OCI-LY7 (cell line): ENCODE measurements at regions not wholly inside any gene's neighbourhood (a gene's known extent, or its start where the extent isn't known, plus 50 kb on each side); places are given as distances from the start of the nearest gene placed in this dataset.

Experiments used
- BruUV-seq: library from RNA; stranded (reverse); fragments of 400-500 nt; replicated peaks from 2 replicates; lab custom pipeline; 2021; lab: Mats Ljungman, UMichigan
- CTCF ChIA-PET: fragments of 300-600 bp; sonication (Branson Sonifier 250); formaldehyde crosslinking; loops from one replicate; lab custom pipeline; 2022; ENCODE audit warnings: antibody characterized with exemption; ENCODE audit not compliant: unreplicated experiment; lab: Charles Lee
- POLR2A ChIA-PET: fragments of 300-600 bp; sonication (Branson Sonifier 250); formaldehyde crosslinking; loops from one replicate; lab custom pipeline; 2022; ENCODE audit warnings: antibody characterized with exemption; lab: Charles Lee
- DNase-seq: peaks from one replicate; pipeline ENCODE4 v3.0.0-alpha.2; 2015; ENCODE audit warnings: low spot score
- H2AFZ ChIP-seq: fragments of 200-600 bp; sonication (generic), shearing (Covaris generic); 2 replicates; pipeline ENCODE4 v1.6.1; 2014; ENCODE audit warnings: mild to moderate bottlenecking, antibody characterized with exemption, low read length, moderate library complexity
- H3K27ac ChIP-seq: fragments of 200-600 bp; sonication (generic); 2 replicates; pipeline ENCODE4 v1.5.1; 2014; ENCODE audit warnings: mixed run types, low read depth, mild to moderate bottlenecking, moderate library complexity, low read length, inconsistent platforms; ENCODE audit not compliant: poor library complexity, severe bottlenecking
- H3K36me3 ChIP-seq: fragments of 200-600 bp; sonication (generic); 2 replicates; pipeline ENCODE4 v1.6.1; 2014; ENCODE audit warnings: mild to moderate bottlenecking, antibody characterized with exemption, low read length, moderate library complexity, mixed read lengths; ENCODE audit not compliant: insufficient read depth
- H3K4me1 ChIP-seq: fragments of 200-600 bp; sonication (generic); 2 replicates; pipeline ENCODE4 v1.5.1; 2014; ENCODE audit warnings: mild to moderate bottlenecking, low read length; ENCODE audit not compliant: insufficient read depth, poor library complexity, severe bottlenecking
- H3K4me2 ChIP-seq: fragments of 200-600 bp; sonication (generic); 2 replicates; pipeline ENCODE4 v1.6.1; 2014; ENCODE audit warnings: mild to moderate bottlenecking, low read length
- H3K4me3 ChIP-seq: fragments of 200-600 bp; sonication (generic); 2 replicates; pipeline ENCODE4 v1.5.1; 2014; ENCODE audit warnings: mild to moderate bottlenecking, low read depth, low read length; ENCODE audit not compliant: poor library complexity, severe bottlenecking
- H3K79me2 ChIP-seq: fragments of 200-600 bp; sonication (generic); 2 replicates; pipeline ENCODE4 v1.6.1; 2016; ENCODE audit warnings: low read depth, mild to moderate bottlenecking, low read length, moderate library complexity, mixed read lengths; ENCODE audit not compliant: insufficient read depth
- H3K9me2 ChIP-seq: fragments of 200-600 bp; sonication (generic); 2 replicates; pipeline ENCODE4 v1.6.1; 2016; ENCODE audit warnings: mild to moderate bottlenecking, low read length, mixed read lengths; ENCODE audit not compliant: insufficient read depth
- H3K9me3 ChIP-seq: fragments of 200-600 bp; sonication (generic); 2 replicates; pipeline ENCODE4 v1.6.1; 2014; ENCODE audit warnings: mild to moderate bottlenecking, mixed run types, low read length, mixed read lengths
- H4K20me1 ChIP-seq: fragments of 200-600 bp; sonication (generic); 2 replicates; pipeline ENCODE4 v1.6.1; 2014; ENCODE audit warnings: mild to moderate bottlenecking, antibody characterized with exemption, low read length, moderate library complexity, mixed read lengths; ENCODE audit not compliant: insufficient read depth
- CTCF ChIP-seq: fragments of 200-600 bp; sonication (generic); conservative IDR thresholded peaks from 2 replicates; pipeline ENCODE4 v1.5.1; 2014; ENCODE audit warnings: mild to moderate bottlenecking, antibody characterized with exemption, low read length, moderate library complexity, mixed read lengths
- EZH2phosphoT487 ChIP-seq: fragments of 200-600 bp; sonication (generic); IDR thresholded peaks from 2 replicates; pipeline ENCODE4 v1.6.1; 2018; ENCODE audit warnings: low read depth, borderline replicate concordance, mild to moderate bottlenecking, mixed run types, antibody characterized with exemption, low read length, moderate library complexity, mixed read lengths
- intact Hi-C: fragments of 100-400 bp; cut with micrococcal nuclease; formaldehyde crosslinking; loops from one replicate; pipeline ENCODE4 v1.10.0; 2022; ENCODE audit not compliant: unreplicated experiment

GRCh38 chr5:142445266-142445665 lies 120.4 kb upstream of the SPRY4 start:
- ChIA-PET CTCF (no interaction called here), POLR2A (no interaction called here)
- no peak overlapping the region for H3K4me2 ChIP-seq
- DNase-seq, result no peak
- H3K27ac ChIP-seq, result no peak overlapping the region
- no peaks in the 10 kb centered on the region for H3K9me2 ChIP-seq
- intact Hi-C loops, result no loop called here
- no peaks in the 10 kb centered on the region for H3K79me2 ChIP-seq
- no peak overlapping the region for H3K4me3 ChIP-seq
- no peaks in the 10 kb centered on the region for H3K36me3 ChIP-seq
- BruUV-seq, result no TSS peak
- H4K20me1 ChIP-seq, result no peaks in the 10 kb centered on the region
- H3K9me3 ChIP-seq, result no peaks in the 10 kb centered on the region
- TF ChIP-seq CTCF (no peak), EZH2phosphoT487 (no peak)
- no peak overlapping the region for H2AFZ ChIP-seq
- no peaks in the 10 kb centered on the region for H3K4me1 ChIP-seq

- ChIA-PET POLR2A (no interaction called here), CTCF (no interaction called here)
- Histone ChIP-seq H3K4me2 (no peak overlapping the region), H3K9me3 (no peaks in the 10 kb centered on the region), H4K20me1 (no peaks in the 10 kb centered on the region), H3K27ac (no peak overlapping the region), H3K4me1 (no peaks in the 10 kb centered on the region), H2AFZ (no peak overlapping the region), H3K4me3 (no peak overlapping the region), H3K9me2 (no peaks in the 10 kb centered on the region), H3K79me2 (no peaks in the 10 kb centered on the region), H3K36me3 (no peaks in the 10 kb centered on the region)
- intact Hi-C loops, result no loop called here
- no TSS peak for BruUV-seq
- TF ChIP-seq CTCF (no peak), EZH2phosphoT487 (no peak)
- no peak for DNase-seq
Measured at GRCh38 chr5:142441616-142442015, 116.8 kb upstream of the SPRY4 start.

GRCh38 chr5:142439207-142439860 lies 114.5 kb upstream of the SPRY4 start:
- Histone ChIP-seq H4K20me1 (no peaks in the 10 kb centered on the region), H3K9me3 (no peaks in the 10 kb centered on the region), H2AFZ (no peak overlapping the region), H3K9me2 (no peaks in the 10 kb centered on the region), H3K4me3 (no peak overlapping the region), H3K4me2 (no peak overlapping the region), H3K36me3 (no peaks in the 10 kb centered on the region), H3K79me2 (no peaks in the 10 kb centered on the region), H3K4me1 (no peaks in the 10 kb centered on the region), H3K27ac (no peak overlapping the region)
- DNase-seq, result no peak
- no TSS peak for BruUV-seq
- intact Hi-C loops, result no loop called here
- ChIA-PET POLR2A (no interaction called here), CTCF (no interaction called here)
- no peak for TF ChIP-seq EZH2phosphoT487
- no peak for TF ChIP-seq CTCF
